Cardiac muscle cell (in vitro differentiated cells and primary cell): ENCODE measurements at regions not wholly inside any gene's neighbourhood (a gene's known extent, or its start where the extent isn't known, plus 50 kb on each side); places are given as distances from the start of the nearest gene placed in this dataset.

Source experiments
- DNase-seq, 2 donors: peaks; one replicate each; pipeline versions ENCODE4 v3.0.0 to v3.0.0-alpha.2; 2010 to 2017; ENCODE audit warnings: low read depth in 1 of 2, low spot score in 1 of 2
- H3K27ac ChIP-seq: fragments of 200-600 bp; sonication (generic); 2 replicates; pipeline ENCODE4 v1.5.1; 2016
- H3K27me3 ChIP-seq: fragments of 200-600 bp; sonication (generic); 2 replicates; pipeline ENCODE4 v1.6.0; 2016; ENCODE audit warnings: control low read depth
- H3K36me3 ChIP-seq: fragments of 200-600 bp; sonication (generic); 2 replicates; pipeline ENCODE4 v1.5.1; 2016; ENCODE audit warnings: control low read depth
- H3K4me1 ChIP-seq: fragments of 200-600 bp; sonication (generic); 2 replicates; pipeline ENCODE4 v1.8.1; 2017; ENCODE audit warnings: low read depth, mild to moderate bottlenecking, mixed run types
- H3K4me3 ChIP-seq: fragments of 200-600 bp; sonication (generic); 2 replicates; pipeline ENCODE4 v1.5.1; 2016; ENCODE audit warnings: mild to moderate bottlenecking
- H3K9me3 ChIP-seq: fragments of 200-600 bp; sonication (generic); 2 replicates; pipeline ENCODE4 v1.5.1; 2017; ENCODE audit warnings: low read depth, mild to moderate bottlenecking, control low read depth
- CTCF ChIP-seq: IDR thresholded peaks from 2 replicates; pipeline ENCODE4 v1.5.1; 2012; ENCODE audit warnings: low read depth, mild to moderate bottlenecking, low read length

- peak in 1 of 2 donors; percentile 3 for DNase-seq
- Histone ChIP-seq H3K4me3 (no peak overlapping the region), H3K4me1 (no peaks in the 10 kb centered on the region), H3K27me3 (no peaks in the 10 kb centered on the region), H3K9me3 (no peaks in the 10 kb centered on the region), H3K36me3 (no peaks in the 10 kb centered on the region), H3K27ac (no peak overlapping the region)
- no peak for TF ChIP-seq CTCF
Observed at GRCh38 chr20:39660226-39660625, 698.1 kb downstream of the DHX35 start.

GRCh38 chr20:39658662-39659409 is 696.7 kb downstream of the DHX35 start:
- no peaks in the 10 kb centered on the region for H3K27me3 ChIP-seq

GRCh38 chr20:39654171-39654570 is 692.0 kb downstream of the DHX35 start:
- H3K27me3 ChIP-seq: no peaks in the 10 kb centered on the region
- no peaks in the 10 kb centered on the region for H3K4me1 ChIP-seq
- no peaks in the 10 kb centered on the region for H3K36me3 ChIP-seq
- DNase-seq: no peak
- H3K4me3 ChIP-seq: no peak overlapping the region
- no peaks in the 10 kb centered on the region for H3K9me3 ChIP-seq
- H3K27ac ChIP-seq: no peak overlapping the region
- no peak for TF ChIP-seq CTCF

More at GRCh38 chr20:39658662-39659409, 696.7 kb downstream of the DHX35 start:
- no peak for TF ChIP-seq CTCF
- Histone ChIP-seq H3K4me3 (no peak overlapping the region), H3K4me1 (no peaks in the 10 kb centered on the region), H3K9me3 (no peaks in the 10 kb centered on the region), H3K27ac (no peak overlapping the region), H3K36me3 (no peaks in the 10 kb centered on the region)
- no peak for DNase-seq

- Histone ChIP-seq H3K4me1 (no peaks in the 10 kb centered on the region), H3K27ac (no peak overlapping the region), H3K9me3 (no peaks in the 10 kb centered on the region), H3K27me3 (no peaks in the 10 kb centered on the region), H3K36me3 (no peaks in the 10 kb centered on the region), H3K4me3 (no peak overlapping the region)
- no peak for DNase-seq
- no peak for TF ChIP-seq CTCF
Observed at GRCh38 chr20:39651645-39652325, 689.6 kb downstream of the DHX35 start.

- TF ChIP-seq CTCF: no peak
- H3K4me3 ChIP-seq: no peak overlapping the region
- no peaks in the 10 kb centered on the region for H3K9me3 ChIP-seq
- H3K36me3 ChIP-seq: no peaks in the 10 kb centered on the region
- DNase-seq: no peak
- no peaks in the 10 kb centered on the region for H3K4me1 ChIP-seq
- no peaks in the 10 kb centered on the region for H3K27me3 ChIP-seq
- no peak overlapping the region for H3K27ac ChIP-seq
Observed at GRCh38 chr20:39646874-39647413, 684.8 kb downstream of the DHX35 start.
